ENCODE measurements at regions not wholly inside any gene's neighbourhood (a gene's known extent, or its start where the extent isn't known, plus 50 kb on each side); places are given as distances from the start of the nearest gene placed in this dataset.

DNA sequence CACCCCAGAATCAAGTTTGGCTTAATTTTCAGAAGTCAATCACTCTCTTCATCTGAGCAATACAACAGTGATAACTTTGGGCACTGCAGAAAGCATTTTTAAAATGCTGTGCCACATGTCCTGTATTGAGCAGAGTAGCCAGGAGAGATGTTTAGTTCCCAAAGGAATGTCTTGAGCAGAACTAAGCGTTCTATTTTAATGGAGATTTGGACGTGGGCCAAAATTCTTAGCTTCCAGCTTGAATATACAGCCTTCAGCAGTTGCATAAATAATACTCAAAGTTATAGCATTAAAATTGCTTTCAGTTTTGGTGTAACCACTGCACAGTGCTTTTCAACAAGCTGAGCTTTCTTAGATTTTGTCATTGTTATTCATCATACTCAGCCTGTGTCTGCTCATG is 679.2 kb downstream of the NLGN4X start:
- TF ChIP-seq, protein P1, sequence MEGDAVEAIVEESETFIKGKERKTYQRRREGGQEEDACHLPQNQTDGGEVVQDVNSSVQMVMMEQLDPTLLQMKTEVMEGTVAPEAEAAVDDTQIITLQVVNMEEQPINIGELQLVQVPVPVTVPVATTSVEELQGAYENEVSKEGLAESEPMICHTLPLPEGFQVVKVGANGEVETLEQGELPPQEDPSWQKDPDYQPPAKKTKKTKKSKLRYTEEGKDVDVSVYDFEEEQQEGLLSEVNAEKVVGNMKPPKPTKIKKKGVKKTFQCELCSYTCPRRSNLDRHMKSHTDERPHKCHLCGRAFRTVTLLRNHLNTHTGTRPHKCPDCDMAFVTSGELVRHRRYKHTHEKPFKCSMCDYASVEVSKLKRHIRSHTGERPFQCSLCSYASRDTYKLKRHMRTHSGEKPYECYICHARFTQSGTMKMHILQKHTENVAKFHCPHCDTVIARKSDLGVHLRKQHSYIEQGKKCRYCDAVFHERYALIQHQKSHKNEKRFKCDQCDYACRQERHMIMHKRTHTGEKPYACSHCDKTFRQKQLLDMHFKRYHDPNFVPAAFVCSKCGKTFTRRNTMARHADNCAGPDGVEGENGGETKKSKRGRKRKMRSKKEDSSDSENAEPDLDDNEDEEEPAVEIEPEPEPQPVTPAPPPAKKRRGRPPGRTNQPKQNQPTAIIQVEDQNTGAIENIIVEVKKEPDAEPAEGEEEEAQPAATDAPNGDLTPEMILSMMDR (IDR thresholded peaks at IDR 0.05) = no peak
- no peaks in the 10 kb centered on the region for H3K4me1 ChIP-seq (ENCODE audit: low read depth)
- H3K36me3 ChIP-seq (ENCODE audit: low read depth) = no peaks in the 10 kb centered on the region
- no peak overlapping the region for H3K4me3 ChIP-seq
- ATAC-seq (no peak), DNase-seq (no peak)
- intact Hi-C loops (cut with DNase I, micrococcal nuclease) = no loop called here
- H3K9me3 ChIP-seq = no peaks in the 10 kb centered on the region

GRCh38 chrX:5537098-5537497 is 691.6 kb downstream of the NLGN4X start:
- no peaks in the 10 kb centered on the region for H3K36me3 ChIP-seq (ENCODE audit: low read depth)
- no peaks in the 10 kb centered on the region for H3K9me3 ChIP-seq
- ATAC-seq (no peak), DNase-seq (no peak)
- TF ChIP-seq, protein P1 (IDR thresholded peaks at IDR 0.05) = no peak
- no peak overlapping the region for H3K4me3 ChIP-seq
- no peaks in the 10 kb centered on the region for H3K4me1 ChIP-seq (ENCODE audit: low read depth)
- intact Hi-C loops (cut with DNase I, micrococcal nuclease) = no loop called here

DNA sequence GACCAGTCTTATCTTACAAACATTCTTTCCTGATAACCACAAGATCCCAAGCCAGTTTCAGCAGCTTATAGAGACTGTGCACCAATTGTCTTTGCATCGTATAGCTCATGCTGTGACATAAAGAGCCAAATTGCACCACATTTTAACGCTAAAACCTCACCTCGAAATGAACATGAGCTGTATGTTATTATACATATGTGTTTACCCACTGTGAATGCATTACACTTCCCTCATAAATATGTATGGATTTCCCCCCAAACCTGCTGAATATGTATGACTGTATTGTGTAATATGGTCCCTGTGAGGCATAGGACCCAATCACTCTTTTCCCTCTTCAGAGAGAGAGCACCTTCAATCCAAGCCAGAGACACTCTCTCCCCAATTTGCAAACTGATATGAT is 692.4 kb downstream of the NLGN4X start:
- DNase-seq (no peak), ATAC-seq (no peak)
- H3K4me3 ChIP-seq = no peak overlapping the region
- TF ChIP-seq, protein P1 (IDR thresholded peaks at IDR 0.05) = no peak
- H3K9me3 ChIP-seq = no peaks in the 10 kb centered on the region
- intact Hi-C loops (cut with DNase I, micrococcal nuclease) = no loop called here
- H3K36me3 ChIP-seq (ENCODE audit: low read depth) = no peaks in the 10 kb centered on the region
- H3K4me1 ChIP-seq (ENCODE audit: low read depth) = no peaks in the 10 kb centered on the region

GRCh38 chrX:5528057-5528456 is 700.6 kb downstream of the NLGN4X start:
- Histone ChIP-seq H3K36me3 (ENCODE audit: low read depth) (no peaks in the 10 kb centered on the region), H3K4me1 (ENCODE audit: low read depth) (no peaks in the 10 kb centered on the region), H3K4me3 (no peak overlapping the region), H3K9me3 (peaks cover 2% of the 10 kb centered on the region)
- intact Hi-C loops (cut with DNase I, micrococcal nuclease) = no loop called here
- TF ChIP-seq, protein P1 (IDR thresholded peaks at IDR 0.05) = no peak
- DNase-seq (no peak), ATAC-seq (no peak)

- intact Hi-C loops (cut with DNase I, micrococcal nuclease) = no loop called here
- no peak for DNase-seq
Observed at GRCh38 chrX:5526191-5526590, 702.5 kb downstream of the NLGN4X start.

More at GRCh38 chrX:5526191-5526590, 702.5 kb downstream of the NLGN4X start:
- H3K4me1 ChIP-seq (ENCODE audit: low read depth) = no peaks in the 10 kb centered on the region
- H3K36me3 ChIP-seq (ENCODE audit: low read depth) = no peaks in the 10 kb centered on the region
- H3K4me3 ChIP-seq = no peak overlapping the region
- no peak for ATAC-seq
- TF ChIP-seq, protein P1 (IDR thresholded peaks at IDR 0.05) = no peak
- H3K9me3 ChIP-seq = peaks cover 2% of the 10 kb centered on the region

All from mucosa of descending colon (tissue), 3 donors.